Stimulated activated CD4-positive, alpha-beta T cell treated with anti-CD3 and anti-CD28 coated beads, Interleukin-15, amount 100 ng/mL, for 48 hours (primary cell): ENCODE measurements at regions not wholly inside any gene's neighbourhood (a gene's known extent, or its start where the extent isn't known, plus 50 kb on each side); places are given as distances from the start of the nearest gene placed in this dataset.

ENCODE experiments used
- DNase-seq, 2 donors: peaks; one replicate each; pipeline ENCODE4 v3.0.0-alpha.2; 2020; ENCODE audit warnings: low read depth in 2 of 2

- no peak for DNase-seq
Measured at GRCh38 chr14:75370416-75371205, 57.2 kb upstream of the JDP2 start.

GRCh38 chr14:75371297-75371696, 56.5 kb upstream of the JDP2 start:
- no peak for DNase-seq

GRCh38 chr14:75372260-75372659, 55.6 kb upstream of the JDP2 start:
- no peak for DNase-seq

GRCh38 chr14:75373133-75373532, 54.7 kb upstream of the JDP2 start:
- no peak for DNase-seq

- no peak for DNase-seq
Measured at GRCh38 chr14:75373616-75374015, 54.2 kb upstream of the JDP2 start.

- no peak for DNase-seq
Measured at GRCh38 chr14:75374911-75375310, 52.9 kb upstream of the JDP2 start.

- DNase-seq: no peak
Measured at GRCh38 chr14:75375983-75376382, 51.8 kb upstream of the JDP2 start.
